Epithelial cell of prostate (primary cell): ENCODE measurements at regions not wholly inside any gene's neighbourhood (a gene's known extent, or its start where the extent isn't known, plus 50 kb on each side); places are given as distances from the start of the nearest gene placed in this dataset.

ENCODE experiments used
- DNase-seq: peaks from one replicate; pipeline ENCODE4 v3.0.0-alpha.2; 2011; ENCODE audit warnings: low read depth, low spot score
- H3K27ac ChIP-seq: fragments of 450-650 bp; 2 replicates; pipeline ENCODE4 v1.5.1; 2017; ENCODE audit warnings: mild to moderate bottlenecking

- no peak for DNase-seq
- no peak overlapping the region for H3K27ac ChIP-seq
Measured at GRCh38 chr3:3586336-3586735, 212.9 kb upstream of the LRRN1 start.

- DNase-seq, result no peak
- H3K27ac ChIP-seq, result no peak overlapping the region
Measured at GRCh38 chr3:3579658-3580057, 219.6 kb upstream of the LRRN1 start.

- H3K27ac ChIP-seq, result no peak overlapping the region
- no peak for DNase-seq
Measured at GRCh38 chr3:3578718-3579117, 220.5 kb upstream of the LRRN1 start.

- no peak overlapping the region for H3K27ac ChIP-seq
- no peak for DNase-seq
Measured at GRCh38 chr3:3577823-3578222, 221.4 kb upstream of the LRRN1 start.

- DNase-seq, result no peak
- H3K27ac ChIP-seq, result no peak overlapping the region
Measured at GRCh38 chr3:3573341-3573740, 225.9 kb upstream of the LRRN1 start.

- H3K27ac ChIP-seq, result no peak overlapping the region
- no peak for DNase-seq
Measured at GRCh38 chr3:3560591-3561311, 238.5 kb upstream of the LRRN1 start.

- no peak for DNase-seq
- H3K27ac ChIP-seq, result no peak overlapping the region
Measured at GRCh38 chr3:3559786-3560185, 239.4 kb upstream of the LRRN1 start.

GRCh38 chr3:3556078-3556477, 243.2 kb upstream of the LRRN1 start:
- no peak for DNase-seq
- no peak overlapping the region for H3K27ac ChIP-seq

- H3K27ac ChIP-seq, result no peak overlapping the region
- DNase-seq, result no peak
Measured at GRCh38 chr3:3553236-3553635, 246.0 kb upstream of the LRRN1 start.

GRCh38 chr3:3552761-3553160, 246.5 kb upstream of the LRRN1 start:
- DNase-seq, result no peak
- H3K27ac ChIP-seq, result no peak overlapping the region

GRCh38 chr3:3551981-3552380, 247.2 kb upstream of the LRRN1 start:
- no peak for DNase-seq
- H3K27ac ChIP-seq, result no peak overlapping the region

- no peak overlapping the region for H3K27ac ChIP-seq
- DNase-seq, result no peak
Measured at GRCh38 chr3:3545360-3545759, 253.9 kb upstream of the LRRN1 start.

- DNase-seq, result no peak
- no peak overlapping the region for H3K27ac ChIP-seq
Measured at GRCh38 chr3:3538451-3538850, 260.8 kb upstream of the LRRN1 start.

- no peak for DNase-seq
- no peak overlapping the region for H3K27ac ChIP-seq
Measured at GRCh38 chr3:3532508-3532907, 266.7 kb upstream of the LRRN1 start.

GRCh38 chr3:3531476-3531875, 267.8 kb upstream of the LRRN1 start:
- no peak overlapping the region for H3K27ac ChIP-seq
- no peak for DNase-seq

- H3K27ac ChIP-seq, result no peak overlapping the region
- no peak for DNase-seq
Measured at GRCh38 chr3:3519266-3519665, 280.0 kb upstream of the LRRN1 start.

GRCh38 chr3:3516996-3517395, 282.2 kb upstream of the LRRN1 start:
- DNase-seq, result no peak

GRCh38 chr3:3516384-3516783, 282.8 kb upstream of the LRRN1 start:
- DNase-seq, result no peak
- no peak overlapping the region for H3K27ac ChIP-seq

More at GRCh38 chr3:3516996-3517395, 282.2 kb upstream of the LRRN1 start:
- no peak overlapping the region for H3K27ac ChIP-seq

- no peak overlapping the region for H3K27ac ChIP-seq
- no peak for DNase-seq
Measured at GRCh38 chr3:3509665-3510064, 289.6 kb upstream of the LRRN1 start.

GRCh38 chr3:3504686-3505085, 294.5 kb upstream of the LRRN1 start:
- no peak overlapping the region for H3K27ac ChIP-seq
- no peak for DNase-seq

GRCh38 chr3:3503411-3503810, 295.8 kb upstream of the LRRN1 start:
- no peak overlapping the region for H3K27ac ChIP-seq
- DNase-seq, result no peak

GRCh38 chr3:3499987-3500386, 299.2 kb upstream of the LRRN1 start:
- no peak overlapping the region for H3K27ac ChIP-seq
- no peak for DNase-seq
